ENCODE measurements at regions not wholly inside any gene's neighbourhood (a gene's known extent, or its start where the extent isn't known, plus 50 kb on each side); places are given as distances from the start of the nearest gene placed in this dataset.

DNA sequence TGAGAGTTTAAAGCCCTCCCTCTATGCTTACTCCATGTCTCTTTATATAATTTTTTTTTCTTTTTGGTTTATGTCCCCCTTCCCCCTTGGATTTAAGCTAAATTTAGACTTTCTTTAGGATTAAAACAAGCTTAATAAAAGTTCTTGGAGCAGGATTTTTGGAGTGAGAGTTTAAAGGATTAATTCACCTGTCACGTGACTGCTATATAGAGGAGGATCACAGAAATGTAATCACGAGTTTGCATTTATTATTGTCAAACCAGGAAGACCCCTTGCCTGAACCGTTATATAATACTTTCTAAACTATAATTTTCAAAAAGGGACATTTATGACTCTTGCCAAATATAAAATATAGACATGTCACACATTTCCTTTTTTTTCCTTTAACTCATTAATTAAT is 78.1 kb upstream of the IMMP2L start:
- Mint-ChIP-seq H3K4me1 (no peaks in the 10 kb centered on the region), H3K4me3 (no peak overlapping the region), H3K9me3 (no peaks in the 10 kb centered on the region), H3K27ac (no peak overlapping the region), H3K27me3 (peaks cover 16% of the 10 kb centered on the region), H3K36me3 (no peaks in the 10 kb centered on the region)
- DNase-seq: no peak

DNA sequence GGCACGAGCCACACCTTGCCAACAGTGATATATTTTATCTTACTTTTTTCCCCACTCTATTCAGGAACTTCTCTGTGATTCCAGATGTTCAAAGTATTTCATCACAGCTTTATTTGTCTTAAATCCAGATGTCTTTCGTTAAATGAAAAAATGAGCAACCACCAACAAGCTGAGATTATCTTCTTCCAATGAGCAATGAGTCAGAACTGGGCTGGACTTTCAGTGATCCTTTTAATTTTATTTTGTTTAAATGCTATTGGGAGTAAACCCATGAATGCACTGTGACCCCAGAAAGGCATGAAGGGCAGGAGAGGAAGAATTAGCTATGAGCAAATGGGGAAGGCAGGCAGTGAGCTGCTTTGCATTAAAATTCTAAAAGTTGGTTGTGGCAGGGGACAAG is 77.6 kb upstream of the IMMP2L start:
- Mint-ChIP-seq H3K4me3 (no peak overlapping the region), H3K36me3 (no peaks in the 10 kb centered on the region), H3K27ac (no peak overlapping the region), H3K4me1 (no peaks in the 10 kb centered on the region), H3K9me3 (no peaks in the 10 kb centered on the region), H3K27me3 (peaks cover 16% of the 10 kb centered on the region)
- DNase-seq: no peak

DNA sequence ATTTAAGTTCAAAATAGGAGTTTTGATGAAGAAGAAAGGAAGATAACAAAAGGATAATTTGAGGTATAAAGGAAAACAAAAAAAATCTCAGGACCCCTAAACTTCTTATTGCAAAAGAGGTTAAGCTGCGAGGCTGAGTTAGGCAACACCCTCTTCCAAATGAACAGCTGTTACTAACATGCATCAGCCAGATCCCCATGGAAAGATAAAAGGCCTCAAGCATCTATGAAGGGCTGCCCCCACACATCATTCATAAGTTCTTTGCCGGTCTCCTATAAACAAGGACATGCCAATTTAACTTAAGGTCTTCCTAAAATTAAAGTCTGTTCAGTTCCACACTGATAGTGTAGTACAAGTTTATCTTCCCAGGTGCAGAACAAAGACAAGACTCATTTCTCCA is 75.8 kb upstream of the IMMP2L start:
- no peak overlapping the region for H3K27ac Mint-ChIP-seq
- H3K27me3 Mint-ChIP-seq: peaks cover 19% of the 10 kb centered on the region
- no peaks in the 10 kb centered on the region for H3K36me3 Mint-ChIP-seq
- no peaks in the 10 kb centered on the region for H3K9me3 Mint-ChIP-seq
- no peak overlapping the region for H3K4me3 Mint-ChIP-seq
- DNase-seq: no peak
- H3K4me1 Mint-ChIP-seq: no peaks in the 10 kb centered on the region

DNA sequence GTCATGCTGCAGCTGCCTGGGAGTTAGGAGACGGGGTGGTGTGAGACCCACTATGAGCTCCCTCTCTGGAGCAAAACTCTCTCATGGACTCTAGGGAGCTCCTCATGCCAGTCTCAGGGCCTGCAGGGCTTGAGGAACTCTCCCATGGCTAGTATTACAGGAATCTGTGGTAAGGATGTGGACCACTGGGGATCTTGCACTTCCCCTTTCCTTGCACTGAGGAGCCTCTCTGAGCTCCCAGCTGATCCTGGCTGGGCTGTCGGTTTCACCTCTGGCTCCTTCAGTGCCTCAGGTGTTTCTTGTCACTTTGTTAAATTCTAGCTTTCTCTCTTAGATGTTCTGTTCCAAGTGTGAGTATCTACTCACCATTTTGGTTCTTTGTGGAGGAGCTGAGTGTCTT is 71.6 kb upstream of the IMMP2L start:
- no peak for DNase-seq
- Mint-ChIP-seq H3K27me3 (peaks cover 42% of the 10 kb centered on the region), H3K4me3 (no peak overlapping the region), H3K27ac (no peak overlapping the region), H3K36me3 (no peaks in the 10 kb centered on the region), H3K9me3 (peaks cover 23% of the 10 kb centered on the region), H3K4me1 (no peaks in the 10 kb centered on the region)

DNA sequence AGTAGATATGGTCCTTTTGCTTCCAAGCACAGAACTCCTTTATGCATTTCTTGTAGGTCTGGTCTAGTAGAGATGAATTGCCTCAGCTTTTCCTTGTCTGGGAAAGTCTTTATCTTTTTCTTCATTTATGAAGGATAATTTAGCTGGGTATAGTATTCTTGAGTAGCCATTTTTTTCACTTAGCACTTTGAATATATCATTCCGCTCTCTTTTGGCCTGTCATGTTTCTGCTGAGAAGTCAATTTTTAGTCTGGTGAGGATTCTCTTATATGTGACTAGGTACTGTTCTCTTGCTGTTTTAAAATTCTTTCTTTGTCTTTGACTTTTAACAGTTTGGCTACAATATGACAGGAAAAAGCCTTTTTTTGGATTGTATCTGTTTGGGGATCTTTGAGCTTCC is 68.6 kb upstream of the IMMP2L start:
- DNase-seq: no peak
- Mint-ChIP-seq H3K27me3 (peaks cover 37% of the 10 kb centered on the region), H3K4me1 (no peaks in the 10 kb centered on the region), H3K36me3 (no peaks in the 10 kb centered on the region), H3K9me3 (peaks cover 23% of the 10 kb centered on the region), H3K4me3 (no peak overlapping the region), H3K27ac (no peak overlapping the region)

DNA sequence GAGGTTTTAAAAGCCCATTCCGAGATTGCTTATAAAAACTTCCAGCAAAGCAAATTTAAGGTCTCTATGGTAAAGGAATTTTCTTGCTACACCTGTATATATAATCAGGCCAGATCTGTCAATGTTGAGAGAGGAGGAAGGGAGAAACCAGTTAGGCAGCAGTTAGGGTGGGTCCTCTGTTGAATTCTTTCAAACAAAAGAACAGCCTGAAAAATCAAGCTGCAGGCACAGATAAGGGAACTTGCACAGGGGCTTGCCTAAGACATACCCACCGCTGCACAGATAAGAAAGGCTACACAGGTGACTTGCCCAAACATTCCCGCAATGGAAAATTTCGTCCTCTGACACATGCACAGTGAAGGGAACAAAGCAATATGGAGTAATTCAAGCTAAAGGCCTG is 59.8 kb upstream of the IMMP2L start:
- no peaks in the 10 kb centered on the region for H3K36me3 Mint-ChIP-seq
- H3K27ac Mint-ChIP-seq: no peak overlapping the region
- no peak overlapping the region for H3K4me3 Mint-ChIP-seq
- H3K27me3 Mint-ChIP-seq: peaks cover 9% of the 10 kb centered on the region
- no peak for DNase-seq
- no peaks in the 10 kb centered on the region for H3K4me1 Mint-ChIP-seq
- H3K9me3 Mint-ChIP-seq: no peaks in the 10 kb centered on the region

All from activated naive CD8-positive, alpha-beta T cell treated with anti-CD3 and anti-CD28 coated beads for 36 hours (primary cell).